ENCODE measurements at regions not wholly inside any gene's neighbourhood (a gene's known extent, or its start where the extent isn't known, plus 50 kb on each side); places are given as distances from the start of the nearest gene placed in this dataset.

DNA sequence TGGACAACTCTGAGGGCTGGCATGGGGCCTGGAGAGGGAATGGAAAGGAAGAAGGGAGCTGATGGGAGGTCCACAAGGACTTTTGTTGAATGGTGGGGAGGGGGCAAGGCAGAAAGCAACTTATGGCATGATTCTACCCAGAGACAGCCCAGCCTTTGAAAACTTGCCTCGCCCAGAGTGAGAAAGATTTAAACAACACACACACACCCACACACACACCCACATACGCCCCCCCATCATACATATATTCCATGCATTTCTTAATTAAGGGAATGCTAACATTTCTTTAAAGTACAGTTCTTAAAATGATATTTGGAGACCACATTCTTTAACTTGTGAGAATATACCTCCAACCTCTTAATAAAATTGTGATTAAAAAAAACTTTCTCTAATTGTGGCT is 115.4 kb upstream of the F3 start:
- in situ Hi-C loops (cut with HindIII; ENCODE audit: low pct_unique_long_range_greater_than_20kb, low sequenced_read_pairs): no loop called here
- ATAC-seq (no peak), DNase-seq (ENCODE audit: low read depth, low spot score) (no peak)
- no peaks in the 10 kb centered on the region for H3K36me3 ChIP-seq (ENCODE audit: control insufficient read depth, insufficient read depth, low read length)
- H3K27ac ChIP-seq (ENCODE audit: low read length): no peak overlapping the region
- POLR2A ChIA-PET: no interaction called here
- no peaks in the 10 kb centered on the region for H3K27me3 ChIP-seq (ENCODE audit: control insufficient read depth, insufficient read depth, low read length)
- no peak overlapping the region for H3K4me3 ChIP-seq (ENCODE audit: low read depth in 2 of 2, low read length in 2 of 2)
- peaks cover 9% of the 10 kb centered on the region for H3K4me1 ChIP-seq (ENCODE audit: control insufficient read depth, insufficient read depth, low read length)
- TF ChIP-seq, protein P1, sequence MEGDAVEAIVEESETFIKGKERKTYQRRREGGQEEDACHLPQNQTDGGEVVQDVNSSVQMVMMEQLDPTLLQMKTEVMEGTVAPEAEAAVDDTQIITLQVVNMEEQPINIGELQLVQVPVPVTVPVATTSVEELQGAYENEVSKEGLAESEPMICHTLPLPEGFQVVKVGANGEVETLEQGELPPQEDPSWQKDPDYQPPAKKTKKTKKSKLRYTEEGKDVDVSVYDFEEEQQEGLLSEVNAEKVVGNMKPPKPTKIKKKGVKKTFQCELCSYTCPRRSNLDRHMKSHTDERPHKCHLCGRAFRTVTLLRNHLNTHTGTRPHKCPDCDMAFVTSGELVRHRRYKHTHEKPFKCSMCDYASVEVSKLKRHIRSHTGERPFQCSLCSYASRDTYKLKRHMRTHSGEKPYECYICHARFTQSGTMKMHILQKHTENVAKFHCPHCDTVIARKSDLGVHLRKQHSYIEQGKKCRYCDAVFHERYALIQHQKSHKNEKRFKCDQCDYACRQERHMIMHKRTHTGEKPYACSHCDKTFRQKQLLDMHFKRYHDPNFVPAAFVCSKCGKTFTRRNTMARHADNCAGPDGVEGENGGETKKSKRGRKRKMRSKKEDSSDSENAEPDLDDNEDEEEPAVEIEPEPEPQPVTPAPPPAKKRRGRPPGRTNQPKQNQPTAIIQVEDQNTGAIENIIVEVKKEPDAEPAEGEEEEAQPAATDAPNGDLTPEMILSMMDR (IDR thresholded peaks at IDR 0.05): no peak
- no TSS peak for BruUV-seq (replicated peaks)
- intact Hi-C loops (cut with micrococcal nuclease; ENCODE audit: unreplicated experiment): no loop called here
- no peaks in the 10 kb centered on the region for H3K9me3 ChIP-seq (ENCODE audit: control insufficient read depth, insufficient read depth, low read depth, low read length)
- CTCF ChIA-PET: no interaction called here

DNA sequence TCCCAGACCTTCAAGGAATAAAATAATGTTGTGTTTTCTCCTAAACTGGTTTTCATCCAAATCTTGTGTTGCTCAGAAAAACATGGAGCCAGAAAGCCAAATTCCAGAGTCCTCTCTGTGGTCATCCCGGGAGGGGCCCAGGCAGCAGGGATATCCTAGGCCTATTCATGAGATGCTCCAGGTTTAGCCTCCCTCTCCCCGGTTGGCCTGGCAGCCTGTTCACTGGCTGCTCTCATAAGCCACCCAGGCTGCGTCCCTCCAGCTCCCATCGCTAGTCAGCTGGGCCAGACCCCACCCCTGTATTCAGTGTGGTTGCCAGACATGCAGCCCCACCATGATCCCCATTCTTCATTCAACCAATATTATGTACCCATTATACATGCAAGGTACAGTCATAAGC is 113.4 kb upstream of the F3 start:
- Histone ChIP-seq H3K9me3 (ENCODE audit: control insufficient read depth, insufficient read depth, low read depth, low read length) (no peaks in the 10 kb centered on the region), H3K27me3 (ENCODE audit: control insufficient read depth, insufficient read depth, low read length) (no peaks in the 10 kb centered on the region), H3K4me3 (ENCODE audit: low read depth in 2 of 2, low read length in 2 of 2) (no peak overlapping the region), H3K27ac (ENCODE audit: low read length) (peak overlapping the region; percentile 80), H3K36me3 (ENCODE audit: control insufficient read depth, insufficient read depth, low read length) (no peaks in the 10 kb centered on the region; the same call in 1 of the 2 replicates), H3K4me1 (ENCODE audit: control insufficient read depth, insufficient read depth, low read length) (peaks cover 9% of the 10 kb centered on the region)
- POLR2A ChIA-PET: no interaction called here
- DNase-seq (ENCODE audit: low read depth, low spot score) (no peak), ATAC-seq (no peak)
- BruUV-seq (replicated peaks): no TSS peak
- TF ChIP-seq, protein P2, sequence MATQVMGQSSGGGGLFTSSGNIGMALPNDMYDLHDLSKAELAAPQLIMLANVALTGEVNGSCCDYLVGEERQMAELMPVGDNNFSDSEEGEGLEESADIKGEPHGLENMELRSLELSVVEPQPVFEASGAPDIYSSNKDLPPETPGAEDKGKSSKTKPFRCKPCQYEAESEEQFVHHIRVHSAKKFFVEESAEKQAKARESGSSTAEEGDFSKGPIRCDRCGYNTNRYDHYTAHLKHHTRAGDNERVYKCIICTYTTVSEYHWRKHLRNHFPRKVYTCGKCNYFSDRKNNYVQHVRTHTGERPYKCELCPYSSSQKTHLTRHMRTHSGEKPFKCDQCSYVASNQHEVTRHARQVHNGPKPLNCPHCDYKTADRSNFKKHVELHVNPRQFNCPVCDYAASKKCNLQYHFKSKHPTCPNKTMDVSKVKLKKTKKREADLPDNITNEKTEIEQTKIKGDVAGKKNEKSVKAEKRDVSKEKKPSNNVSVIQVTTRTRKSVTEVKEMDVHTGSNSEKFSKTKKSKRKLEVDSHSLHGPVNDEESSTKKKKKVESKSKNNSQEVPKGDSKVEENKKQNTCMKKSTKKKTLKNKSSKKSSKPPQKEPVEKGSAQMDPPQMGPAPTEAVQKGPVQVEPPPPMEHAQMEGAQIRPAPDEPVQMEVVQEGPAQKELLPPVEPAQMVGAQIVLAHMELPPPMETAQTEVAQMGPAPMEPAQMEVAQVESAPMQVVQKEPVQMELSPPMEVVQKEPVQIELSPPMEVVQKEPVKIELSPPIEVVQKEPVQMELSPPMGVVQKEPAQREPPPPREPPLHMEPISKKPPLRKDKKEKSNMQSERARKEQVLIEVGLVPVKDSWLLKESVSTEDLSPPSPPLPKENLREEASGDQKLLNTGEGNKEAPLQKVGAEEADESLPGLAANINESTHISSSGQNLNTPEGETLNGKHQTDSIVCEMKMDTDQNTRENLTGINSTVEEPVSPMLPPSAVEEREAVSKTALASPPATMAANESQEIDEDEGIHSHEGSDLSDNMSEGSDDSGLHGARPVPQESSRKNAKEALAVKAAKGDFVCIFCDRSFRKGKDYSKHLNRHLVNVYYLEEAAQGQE (IDR thresholded peaks at IDR 0.05; ENCODE audit: insufficient read depth in 1 of 2, low read depth in 2 of 2, low read length in 1 of 2): no peak
- no peak for TF ChIP-seq TCF7L2 (IDR thresholded peaks at IDR 0.05; ENCODE audit: low read depth, low read length)
- no peak for TF ChIP-seq POLR2AphosphoS5 (IDR thresholded peaks at IDR 0.05; ENCODE audit: low read depth, low read length)
- TF ChIP-seq SIN3A (IDR thresholded peaks at IDR 0.05; ENCODE audit: borderline replicate concordance, insufficient read depth, low read depth, low read length): no peak
- TF ChIP-seq, protein P1 (IDR thresholded peaks at IDR 0.05): no peak
- intact Hi-C loops (cut with micrococcal nuclease; ENCODE audit: unreplicated experiment): no loop called here
- in situ Hi-C loops (cut with HindIII; ENCODE audit: low pct_unique_long_range_greater_than_20kb, low sequenced_read_pairs): no loop called here
- CTCF ChIA-PET: no interaction called here

DNA sequence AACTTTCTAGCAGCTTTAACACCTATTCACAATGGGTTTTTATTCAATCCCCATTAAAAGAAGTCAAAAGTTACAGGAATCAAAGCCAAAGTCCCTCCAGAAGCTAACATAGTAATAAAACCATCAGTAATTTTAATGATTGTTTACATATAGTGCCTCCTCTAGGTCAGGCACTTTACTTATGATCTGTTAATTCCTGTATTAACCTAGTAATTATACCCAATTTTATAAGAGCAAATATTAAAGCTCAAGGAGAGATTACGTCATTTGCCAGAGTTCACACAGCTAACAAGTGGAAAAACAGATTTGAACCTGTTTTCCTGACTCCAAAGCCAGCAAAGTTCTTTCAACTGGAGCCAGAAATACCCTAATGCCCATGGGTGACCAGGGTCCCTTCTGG is 112.9 kb upstream of the F3 start:
- Histone ChIP-seq H3K9me3 (ENCODE audit: control insufficient read depth, insufficient read depth, low read depth, low read length) (no peaks in the 10 kb centered on the region), H3K27me3 (ENCODE audit: control insufficient read depth, insufficient read depth, low read length) (no peaks in the 10 kb centered on the region), H3K27ac (ENCODE audit: low read length) (peak overlapping the region; percentile 80), H3K4me3 (ENCODE audit: low read depth in 2 of 2, low read length in 2 of 2) (no peak overlapping the region), H3K4me1 (ENCODE audit: control insufficient read depth, insufficient read depth, low read length) (peaks cover 9% of the 10 kb centered on the region), H3K36me3 (ENCODE audit: control insufficient read depth, insufficient read depth, low read length) (no peaks in the 10 kb centered on the region; the same call in 1 of the 2 replicates)
- 0 out of 2 replicates have a peak, but pooled peaks have one; percentile 37 for ATAC-seq
- no peak for TF ChIP-seq POLR2AphosphoS5 (IDR thresholded peaks at IDR 0.05; ENCODE audit: low read depth, low read length)
- no peak for TF ChIP-seq SIN3A (IDR thresholded peaks at IDR 0.05; ENCODE audit: borderline replicate concordance, insufficient read depth, low read depth, low read length)
- TF ChIP-seq, protein P1 (IDR thresholded peaks at IDR 0.05): no peak
- TF ChIP-seq TCF7L2 (IDR thresholded peaks at IDR 0.05; ENCODE audit: low read depth, low read length): no peak; the same call in 1 of the 2 replicates
- TF ChIP-seq, protein P2 (IDR thresholded peaks at IDR 0.05; ENCODE audit: insufficient read depth in 1 of 2, low read depth in 2 of 2, low read length in 1 of 2): no peak
- DNase-seq (ENCODE audit: low read depth, low spot score): no peak
- BruUV-seq (replicated peaks): no TSS peak
- ChIA-PET POLR2A (no interaction called here), CTCF (no interaction called here)
- in situ Hi-C loops (cut with HindIII; ENCODE audit: low pct_unique_long_range_greater_than_20kb, low sequenced_read_pairs): no loop called here
- intact Hi-C loops (cut with micrococcal nuclease; ENCODE audit: unreplicated experiment): no loop called here
